Stimulated activated CD4-positive, alpha-beta T cell treated with anti-CD3 and anti-CD28 coated beads, Interleukin-2, amount 100 ng/mL, for 4 hours (primary cell): ENCODE measurements at regions not wholly inside any gene's neighbourhood (a gene's known extent, or its start where the extent isn't known, plus 50 kb on each side); places are given as distances from the start of the nearest gene placed in this dataset.
A peak's percentile ranks its signal among the peaks of the same experiment; 100 is the strongest.
"Not testable (repeated sequence)": the region's sequence is repeated elsewhere in the genome, so short reads cannot be mapped to it uniquely, and the experiment has no call there.

ENCODE experiments used
- DNase-seq: peaks from one replicate; pipeline ENCODE4 v3.0.0-alpha.2; 2020; ENCODE audit warnings: low read depth

GRCh38 chr15:87672309-87673288 lies 583.9 kb downstream of the NTRK3 start:
- no peak for DNase-seq

GRCh38 chr15:87671289-87671688 lies 585.2 kb downstream of the NTRK3 start:
- no peak for DNase-seq

- no peak for DNase-seq
Measured at GRCh38 chr15:87669846-87670245, 586.7 kb downstream of the NTRK3 start.

GRCh38 chr15:87668768-87669564 lies 587.6 kb downstream of the NTRK3 start:
- not testable (repeated sequence) for DNase-seq

GRCh38 chr15:87667643-87668042 lies 588.9 kb downstream of the NTRK3 start:
- DNase-seq = no peak

- DNase-seq = no peak
Measured at GRCh38 chr15:87662575-87662974, 594.0 kb downstream of the NTRK3 start.

GRCh38 chr15:87661454-87662355 lies 594.8 kb downstream of the NTRK3 start:
- no peak for DNase-seq

GRCh38 chr15:87660251-87661129 lies 596.0 kb downstream of the NTRK3 start:
- DNase-seq = no peak

- no peak for DNase-seq
Measured at GRCh38 chr15:87656372-87656771, 600.2 kb downstream of the NTRK3 start.

GRCh38 chr15:87653646-87654045 lies 602.9 kb downstream of the NTRK3 start:
- no peak for DNase-seq

GRCh38 chr15:87649175-87649574 lies 607.4 kb downstream of the NTRK3 start:
- DNase-seq = no peak

GRCh38 chr15:87648278-87648677 lies 608.3 kb downstream of the NTRK3 start:
- no peak for DNase-seq

GRCh38 chr15:87645723-87646122 lies 610.8 kb downstream of the NTRK3 start:
- DNase-seq = no peak

GRCh38 chr15:87642997-87643396 lies 613.5 kb downstream of the NTRK3 start:
- peak; percentile 18 for DNase-seq

- DNase-seq = no peak
Measured at GRCh38 chr15:87639305-87640011, 617.1 kb downstream of the NTRK3 start.

- no peak for DNase-seq
Measured at GRCh38 chr15:87638554-87639083, 617.9 kb downstream of the NTRK3 start.

- DNase-seq = no peak
Measured at GRCh38 chr15:87634361-87634760, 622.2 kb downstream of the NTRK3 start.

GRCh38 chr15:87633525-87633924 lies 623.0 kb downstream of the NTRK3 start:
- DNase-seq = no peak

- no peak for DNase-seq
Measured at GRCh38 chr15:87632364-87632763, 624.2 kb downstream of the NTRK3 start.

GRCh38 chr15:87631775-87632174 lies 624.8 kb downstream of the NTRK3 start:
- DNase-seq = no peak
